ENCODE measurements at regions not wholly inside any gene's neighbourhood (a gene's known extent, or its start where the extent isn't known, plus 50 kb on each side); places are given as distances from the start of the nearest gene placed in this dataset.

DNA sequence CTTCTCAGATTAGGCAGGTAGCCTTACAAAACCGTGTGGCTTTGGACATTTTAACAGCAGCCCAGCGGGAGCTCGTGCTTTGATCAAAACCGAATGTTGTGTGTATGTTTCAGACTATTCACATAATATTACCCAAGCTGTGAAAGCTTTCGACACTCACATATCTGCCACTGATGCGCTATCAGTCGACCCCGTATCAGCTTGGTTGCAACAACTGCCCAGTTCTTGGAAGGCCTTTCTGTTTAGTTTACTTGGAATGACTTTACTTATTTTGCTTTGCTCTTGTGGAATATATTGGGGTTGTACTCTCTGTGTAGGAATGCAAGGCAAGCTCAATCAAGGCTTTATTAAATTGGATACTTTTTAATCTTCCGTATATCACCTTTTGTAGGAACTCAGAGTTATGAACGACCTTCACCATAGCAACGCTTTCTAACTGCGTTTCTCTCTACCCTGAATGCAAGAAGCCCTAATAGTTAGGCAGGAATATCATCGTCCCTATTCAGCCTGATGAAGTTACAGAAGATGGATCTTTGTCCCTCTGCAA, 107.5 kb downstream of the GLUD2 start:
- H3K9me3 ChIP-seq = no peaks in the 10 kb centered on the region
- H3K36me3 ChIP-seq = no peaks in the 10 kb centered on the region
- no peak overlapping the region for H3K4me3 ChIP-seq
- TF ChIP-seq CTCF (IDR thresholded peaks at IDR 0.05 in 8 of 11, conservative IDR thresholded peaks at IDR 0.05 in 3 of 11) (no peak), POLR2A (IDR thresholded peaks at IDR 0.05) (no peak)
- no peak overlapping the region for H3K27ac ChIP-seq
- WGBS, 5 donors = 76 to 91% (median 86%) methylated on average over 13 of the region's 13 CpGs
- H3K27me3 ChIP-seq (replicated peaks in 1 of 7) = no peaks in the 10 kb centered on the region
- DNase-seq = no peak
- H3K4me1 ChIP-seq = no peaks in the 10 kb centered on the region
- intact Hi-C loops (cut with DNase I; ENCODE audit: low total_unique reads) = no loop called here

- Histone ChIP-seq H3K36me3 (no peaks in the 10 kb centered on the region), H3K9me3 (no peaks in the 10 kb centered on the region), H3K4me3 (no peak overlapping the region), H3K4me1 (no peaks in the 10 kb centered on the region), H3K27me3 (replicated peaks in 1 of 7) (no peaks in the 10 kb centered on the region), H3K27ac (no peak overlapping the region)
- 20 to 52% (median 43%) methylated on average over 4 of the region's 4 CpGs for WGBS, 5 donors
- intact Hi-C loops (cut with DNase I; ENCODE audit: low total_unique reads) = no loop called here
- no peak for TF ChIP-seq POLR2A (IDR thresholded peaks at IDR 0.05)
- no peak for TF ChIP-seq POLR2AphosphoS5 (IDR thresholded peaks at IDR 0.05)
- no peak for TF ChIP-seq CTCF (IDR thresholded peaks at IDR 0.05 in 8 of 11, conservative IDR thresholded peaks at IDR 0.05 in 3 of 11)
- DNase-seq = no peak
Measured at GRCh38 chrX:121160987-121161386, 113.6 kb downstream of the GLUD2 start.

DNA sequence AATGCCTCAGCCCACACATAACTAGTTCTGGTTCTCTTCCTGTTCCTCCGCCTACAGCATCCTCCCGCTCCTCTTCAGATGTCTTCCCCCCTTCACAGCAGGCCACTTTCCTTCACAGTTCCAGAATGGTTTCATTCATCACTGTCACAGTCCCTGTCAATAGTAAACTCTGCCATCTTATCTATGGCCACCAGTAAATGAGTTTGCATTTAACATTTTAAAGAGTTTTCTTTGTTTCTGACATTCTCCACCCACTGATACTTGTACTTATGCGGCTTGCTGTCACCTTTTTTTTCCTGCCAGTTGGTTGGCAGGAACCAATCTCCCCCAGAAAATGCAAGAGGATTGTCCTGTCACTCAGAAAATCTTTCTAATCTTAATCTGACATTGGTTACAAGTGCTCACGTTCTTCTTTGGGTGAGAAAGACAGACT, 114.1 kb downstream of the GLUD2 start:
- H3K4me1 ChIP-seq = no peaks in the 10 kb centered on the region
- no peaks in the 10 kb centered on the region for H3K9me3 ChIP-seq
- WGBS, 5 donors = 17 to 41% (median 32%) methylated on average over 4 of the region's 4 CpGs
- no peak overlapping the region for H3K4me3 ChIP-seq
- no peak for TF ChIP-seq POLR2A (IDR thresholded peaks at IDR 0.05)
- no peak for TF ChIP-seq POLR2AphosphoS5 (IDR thresholded peaks at IDR 0.05)
- TF ChIP-seq CTCF (IDR thresholded peaks at IDR 0.05 in 8 of 11, conservative IDR thresholded peaks at IDR 0.05 in 3 of 11) = no peak
- no peak for DNase-seq
- H3K27ac ChIP-seq = no peak overlapping the region
- intact Hi-C loops (cut with DNase I; ENCODE audit: low total_unique reads) = no loop called here
- no peaks in the 10 kb centered on the region for H3K36me3 ChIP-seq
- H3K27me3 ChIP-seq (replicated peaks in 1 of 7) = no peaks in the 10 kb centered on the region

DNA sequence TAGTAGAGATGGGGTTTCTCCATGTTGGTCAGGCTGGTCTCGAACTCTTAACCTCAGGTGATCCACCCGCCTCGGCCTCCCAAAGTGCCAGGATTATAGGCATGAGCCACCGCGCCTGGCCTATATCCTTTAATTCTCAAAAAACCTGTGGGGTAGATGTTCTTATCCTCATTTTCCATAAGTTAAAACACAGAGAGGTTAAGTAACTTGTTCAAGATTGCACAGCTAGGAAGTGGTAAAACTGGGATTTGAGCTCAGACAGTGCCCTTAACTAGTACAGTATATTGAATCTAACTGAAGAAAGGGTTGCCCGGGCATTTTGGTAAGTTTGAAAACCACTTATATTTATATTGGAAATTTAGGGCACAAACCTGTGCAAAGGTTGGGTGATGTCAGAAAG, 116.0 kb downstream of the GLUD2 start:
- intact Hi-C loops (cut with DNase I; ENCODE audit: low total_unique reads) = no loop called here
- no peaks in the 10 kb centered on the region for H3K9me3 ChIP-seq
- no peak overlapping the region for H3K4me3 ChIP-seq
- H3K27ac ChIP-seq = no peak overlapping the region
- no peaks in the 10 kb centered on the region for H3K36me3 ChIP-seq
- no peaks in the 10 kb centered on the region for H3K4me1 ChIP-seq
- WGBS, 5 donors = 85 to 100% (median 96%) methylated on average over 3 to 6 of the region's 6 CpGs
- DNase-seq = no peak
- peaks cover 0 to 3% (median 0%) of the 10 kb centered on the region in 7 donors for H3K27me3 ChIP-seq (replicated peaks in 1 of 7)
- no peak for TF ChIP-seq POLR2AphosphoS5 (IDR thresholded peaks at IDR 0.05)
- TF ChIP-seq CTCF (IDR thresholded peaks at IDR 0.05 in 8 of 11, conservative IDR thresholded peaks at IDR 0.05 in 3 of 11) = no peak
- no peak for TF ChIP-seq POLR2A (IDR thresholded peaks at IDR 0.05)

Data from spleen (tissue), 11 donors.